HepG2 (cell line): ENCODE measurements at regions not wholly inside any gene's neighbourhood (a gene's known extent, or its start where the extent isn't known, plus 50 kb on each side); places are given as distances from the start of the nearest gene placed in this dataset.
A peak's percentile ranks its signal among the peaks of the same experiment; 100 is the strongest.

ENCODE experiments used
- ATAC-seq: fragments of 200-7000 bp; cut with Tn5 transposase; 3 replicates; pipeline ENCODE4 v1.9.1; 2020; ENCODE audit warnings: mild to moderate bottlenecking, moderate library complexity
- BruUV-seq: library from RNA; stranded (reverse); fragments of 400-500 nt; replicated peaks from 2 replicates; lab custom pipeline; 2021; lab: Mats Ljungman, UMichigan
- CTCF ChIA-PET: fragments of 300-600 bp; formaldehyde crosslinking; extraction: SDS; loops from one replicate; lab custom pipeline; 2021; ENCODE audit warnings: low total read pairs, inconsistent platforms, low intra/inter-chr PET ratio; lab: Yijun Ruan, JAX
- POLR2A ChIA-PET: fragments of 350-600 bp; sonication (Branson Sonifier 250); formaldehyde crosslinking; loops from one replicate; lab custom pipeline; 2020; ENCODE audit warnings: antibody characterized with exemption, inconsistent platforms; lab: Yijun Ruan, JAX
- DNase-seq: peaks from one replicate; pipeline ENCODE4 v3.0.0-alpha.2; 2015; ENCODE audit warnings: low spot score
- FAIRE-seq: peaks from 3 replicates; lab custom pipeline; 2011; peaks lifted over from hg19 to GRCh38; lab: Jason Lieb, UNC
- H2AFZ ChIP-seq: one replicate; pipeline ENCODE4 v1.6.1; 2011; ENCODE audit warnings: low read length, inconsistent platforms
- H3K27ac ChIP-seq: fragments of 300-600 bp; 3 replicates; pipeline ENCODE4 v1.8.0; 2011; ENCODE audit warnings: mixed run types, mild to moderate bottlenecking, mixed read lengths, low read length, inconsistent platforms; ENCODE audit not compliant: insufficient read depth; ENCODE audit errors: extremely low read length
- H3K27me3 ChIP-seq, 2 experiments: fragments of 200-600 bp in 1 of 2; 2 replicates in 1 of 2; 3 replicates in 1 of 2; pipeline versions ENCODE4 v1.6.0 to v1.8.0; 2011; ENCODE audit warnings: low read length in 2 of 2, mild to moderate bottlenecking in 2 of 2, moderate library complexity in 2 of 2, inconsistent platforms in 1 of 2; ENCODE audit not compliant: insufficient read depth in 2 of 2, control insufficient read depth in 1 of 2
- H3K36me3 ChIP-seq, 2 experiments: fragments of 200-600 bp in 1 of 2; replicated peaks in 1 of 2; 2 replicates in 1 of 2; 3 replicates in 1 of 2; pipeline versions ENCODE4 v1.5.1 to v1.8.0; 2011; ENCODE audit warnings: low read length in 2 of 2, inconsistent platforms in 1 of 2; ENCODE audit not compliant: insufficient read depth in 2 of 2, control insufficient read depth in 1 of 2
- H3K4me1 ChIP-seq: 2 replicates; pipeline ENCODE4 v1.5.1; 2012; ENCODE audit warnings: low read length, inconsistent platforms; ENCODE audit not compliant: insufficient read depth
- H3K4me2 ChIP-seq: 2 replicates; pipeline ENCODE4 v1.6.0; 2011; ENCODE audit warnings: low read depth, low read length, inconsistent platforms
- H3K4me3 ChIP-seq, 3 experiments: fragments of 200-600 bp in 1 of 3; sonication (generic), shearing (Covaris generic) in 1 of 3; replicated peaks in 1 of 3; 2 replicates each; pipeline ENCODE4 v1.5.1; 2011 to 2016; ENCODE audit warnings: low read length in 3 of 3, inconsistent platforms in 2 of 3, low read depth in 2 of 3, mild to moderate bottlenecking in 2 of 3, control low read depth in 1 of 3, mixed read lengths in 1 of 3; ENCODE audit not compliant: insufficient read depth in 1 of 3
- H3K79me2 ChIP-seq: one replicate; pipeline ENCODE4 v1.6.1; 2011; ENCODE audit warnings: low read length, inconsistent platforms; ENCODE audit not compliant: insufficient read depth
- H3K9ac ChIP-seq: 2 replicates; pipeline ENCODE4 v1.6.0; 2011; ENCODE audit warnings: mild to moderate bottlenecking, low read depth, low read length, inconsistent platforms; ENCODE audit not compliant: insufficient read depth
- H3K9me3 ChIP-seq: 2 replicates; pipeline ENCODE4 v1.5.1; 2012; ENCODE audit warnings: mild to moderate bottlenecking, low read length
- H4K20me1 ChIP-seq: 2 replicates; pipeline ENCODE4 v1.6.0; 2011; ENCODE audit warnings: inconsistent platforms, mild to moderate bottlenecking, low read length, moderate library complexity; ENCODE audit not compliant: insufficient read depth
- AKAP8 ChIP-seq: sonication (generic); formaldehyde crosslinking; IDR thresholded peaks from 2 replicates; pipeline ENCODE4 v1.5.1; 2020; ENCODE audit warnings: mild to moderate bottlenecking, missing genetic modification reagents
- ATF2 ChIP-seq: sonication (generic); formaldehyde crosslinking; IDR thresholded peaks from 2 replicates; pipeline ENCODE4 v1.4.0; 2020; ENCODE audit warnings: missing genetic modification reagents
- CHCHD3 ChIP-seq: sonication (generic); formaldehyde crosslinking; IDR thresholded peaks from 2 replicates; pipeline ENCODE4 v1.8.0; 2022; ENCODE audit warnings: mild to moderate bottlenecking, missing genetic modification reagents, moderate library complexity
- HNF4A ChIP-seq: sonication (generic); formaldehyde crosslinking; IDR thresholded peaks from 2 replicates; pipeline ENCODE4 v1.4.0; 2020; ENCODE audit warnings: missing genetic modification reagents
- MAFF ChIP-seq: IDR thresholded peaks from 2 replicates; pipeline ENCODE4 v1.6.1; 2011; ENCODE audit warnings: low read depth, low read length, improper control_type of control experiment
- MAFK ChIP-seq, 2 experiments: IDR thresholded peaks in 1 of 2; conservative IDR thresholded peaks in 1 of 2; 2 replicates each; pipeline ENCODE4 v1.6.1; 2011; ENCODE audit warnings: improper control_type of control experiment in 2 of 2, low read length in 2 of 2
- MTA3 ChIP-seq: sonication (generic); formaldehyde crosslinking; IDR thresholded peaks from 2 replicates; pipeline ENCODE4 v1.4.0; 2020; ENCODE audit warnings: missing genetic modification reagents
- ZNF235 ChIP-seq: sonication (generic); formaldehyde crosslinking; IDR thresholded peaks from 2 replicates; pipeline ENCODE4 v1.8.1; 2023; ENCODE audit warnings: mild to moderate bottlenecking, missing genetic modification reagents, borderline replicate concordance
- ZNF703 ChIP-seq: sonication (generic); formaldehyde crosslinking; IDR thresholded peaks from 2 replicates; pipeline ENCODE4 v1.5.1; 2020; ENCODE audit warnings: missing genetic modification reagents, mild to moderate bottlenecking, moderate library complexity, borderline replicate concordance
- ZNF879 ChIP-seq: sonication (generic); formaldehyde crosslinking; IDR thresholded peaks from 2 replicates; pipeline ENCODE4 v1.8.1; 2023; ENCODE audit warnings: missing genetic modification reagents
- WGBS: methylation state at CpG from one replicate; pipeline ENCODE4 v1.1.6; 2017; ENCODE audit warnings: low lambda C conversion rate; 5-methylcytosine and 5-hydroxymethylcytosine counted together
- in situ Hi-C: cut with HindIII; loops from 2 replicates; pipeline ENCODE4 v1.10.0; 2017; ENCODE audit warnings: low pct_unique_long_range_greater_than_20kb; ENCODE audit not compliant: extremely low pct_ligation_motif_present
- intact Hi-C: fragments of 100-400 bp; cut with micrococcal nuclease; formaldehyde crosslinking; loops from one replicate; pipeline ENCODE4 v1.10.0; 2022; ENCODE audit not compliant: unreplicated experiment

- no peak for TF ChIP-seq ZNF703 (CRISPR knock-in tag)
- TF ChIP-seq AKAP8 = no peak
- TF ChIP-seq ZNF235 (CRISPR knock-in tag) = no peak
- no peak for TF ChIP-seq HNF4A (CRISPR knock-in tag)
- no peak for TF ChIP-seq MTA3 (CRISPR knock-in tag)
- no peak for TF ChIP-seq ZNF879 (CRISPR knock-in tag)
Measured at GRCh38 chr1:194167956-194168640, 981.7 kb upstream of the B3GALT2 start (continued).

GRCh38 chr1:194164755-194165154 lies 978.3 kb upstream of the B3GALT2 start:
- Histone ChIP-seq H3K4me3 (no peak overlapping the region), H3K4me1 (no peaks in the 10 kb centered on the region), H3K27me3 (no peaks in the 10 kb centered on the region), H3K27ac (no peak overlapping the region), H2AFZ (no peak overlapping the region), H4K20me1 (no peaks in the 10 kb centered on the region), H3K36me3 (no peaks in the 10 kb centered on the region), H3K79me2 (no peaks in the 10 kb centered on the region), H3K9ac (no peak overlapping the region), H3K4me2 (no peak overlapping the region), H3K9me3 (no peaks in the 10 kb centered on the region)
- TF ChIP-seq CHCHD3 (CRISPR knock-in tag) (no peak), ATF2 (CRISPR knock-in tag) (no peak), MAFF (peak; percentile 75), MAFK (conservative IDR thresholded peaks at IDR 0.05 in 1 of 2, IDR thresholded peaks at IDR 0.05 in 1 of 2; ENCODE audit: low read length in 2 of 2) (peak; percentile 70 to 84)
- no peak for FAIRE-seq
- ChIA-PET POLR2A (no interaction called here), CTCF (no interaction called here)
- DNase-seq = no peak
- BruUV-seq = no TSS peak
- no peak for ATAC-seq
- in situ Hi-C loops = no loop called here
- WGBS = 4% methylated on average over 1 of the region's 1 CpG
- intact Hi-C loops = loop anchor here (10.0 kb wide), 1 partner anchor 130 kb away; no protein-coding TSS in a partner anchor
